Loucy (cell line): ENCODE measurements at regions not wholly inside any gene's neighbourhood (a gene's known extent, or its start where the extent isn't known, plus 50 kb on each side); places are given as distances from the start of the nearest gene placed in this dataset.
"Not testable (repeated sequence)": the region's sequence is repeated elsewhere in the genome, so short reads cannot be mapped to it uniquely, and the experiment has no call there.

Experiments used
- H2AFZ ChIP-seq: fragments of 200-600 bp; sonication (generic); 2 replicates; pipeline ENCODE4 v1.6.0; 2016; ENCODE audit warnings: antibody characterized with exemption, mild to moderate bottlenecking, low read length, moderate library complexity
- H3F3A ChIP-seq: fragments of 200-600 bp; 2 replicates; pipeline ENCODE4 v1.6.0; 2016; ENCODE audit warnings: antibody characterized with exemption, low read depth, mild to moderate bottlenecking
- H3K27me3 ChIP-seq: fragments of 200-600 bp; sonication (generic); 2 replicates; pipeline ENCODE4 v1.6.1; 2014; ENCODE audit warnings: low read length, mild to moderate bottlenecking; ENCODE audit not compliant: insufficient read depth, poor library complexity, severe bottlenecking
- H3K36me3 ChIP-seq: fragments of 200-600 bp; sonication (generic); 2 replicates; pipeline ENCODE4 v1.6.1; 2016; ENCODE audit warnings: low read length; ENCODE audit not compliant: insufficient read depth
- H3K4me1 ChIP-seq: fragments of 200-600 bp; sonication (generic); 2 replicates; pipeline ENCODE4 v1.5.1; 2014; ENCODE audit warnings: low read length, mild to moderate bottlenecking; ENCODE audit not compliant: insufficient read depth, poor library complexity, severe bottlenecking
- H3K4me2 ChIP-seq: fragments of 200-600 bp; sonication (generic); 2 replicates; pipeline ENCODE4 v1.6.0; 2014; ENCODE audit warnings: antibody characterized with exemption, low read length, low read depth, mild to moderate bottlenecking; ENCODE audit not compliant: poor library complexity, severe bottlenecking
- H3K4me3 ChIP-seq: fragments of 200-600 bp; sonication (generic); 2 replicates; pipeline ENCODE4 v1.5.1; 2014; ENCODE audit warnings: low read length, mild to moderate bottlenecking, mixed read lengths; ENCODE audit not compliant: poor library complexity, severe bottlenecking
- H3K79me2 ChIP-seq: fragments of 200-600 bp; sonication (generic); 2 replicates; pipeline ENCODE4 v1.6.1; 2014; ENCODE audit warnings: low read length; ENCODE audit not compliant: insufficient read depth
- H3K9ac ChIP-seq: fragments of 200-600 bp; sonication (generic); 2 replicates; pipeline ENCODE4 v1.6.0; 2014; ENCODE audit warnings: mild to moderate bottlenecking, low read depth, low read length, moderate library complexity; ENCODE audit not compliant: poor library complexity, severe bottlenecking
- H3K9me2 ChIP-seq: fragments of 200-600 bp; sonication (generic); replicated peaks from 2 replicates; pipeline ENCODE4 v1.6.1; 2016; ENCODE audit warnings: low read depth, low read length, mixed read lengths
- H3K9me3 ChIP-seq: fragments of 200-600 bp; sonication (generic); 2 replicates; pipeline ENCODE4 v1.6.1; 2014; ENCODE audit warnings: mild to moderate bottlenecking, antibody characterized with exemption, low read length, low read depth; ENCODE audit not compliant: insufficient read depth
- H4K20me1 ChIP-seq: fragments of 200-600 bp; sonication (generic); 2 replicates; pipeline ENCODE4 v1.6.0; 2014; ENCODE audit warnings: antibody characterized with exemption, low read length, mild to moderate bottlenecking; ENCODE audit not compliant: insufficient read depth, poor library complexity, severe bottlenecking
- CTCF ChIP-seq: fragments of 200-600 bp; sonication (generic); conservative IDR thresholded peaks from 2 replicates; pipeline ENCODE4 v1.5.1; 2014; ENCODE audit warnings: mild to moderate bottlenecking, antibody characterized with exemption, low read length
- EZH2phosphoT487 ChIP-seq: fragments of 200-600 bp; IDR thresholded peaks from 2 replicates; pipeline ENCODE4 v1.6.1; 2018; ENCODE audit warnings: antibody characterized with exemption, mild to moderate bottlenecking, moderate library complexity, borderline replicate concordance

DNA sequence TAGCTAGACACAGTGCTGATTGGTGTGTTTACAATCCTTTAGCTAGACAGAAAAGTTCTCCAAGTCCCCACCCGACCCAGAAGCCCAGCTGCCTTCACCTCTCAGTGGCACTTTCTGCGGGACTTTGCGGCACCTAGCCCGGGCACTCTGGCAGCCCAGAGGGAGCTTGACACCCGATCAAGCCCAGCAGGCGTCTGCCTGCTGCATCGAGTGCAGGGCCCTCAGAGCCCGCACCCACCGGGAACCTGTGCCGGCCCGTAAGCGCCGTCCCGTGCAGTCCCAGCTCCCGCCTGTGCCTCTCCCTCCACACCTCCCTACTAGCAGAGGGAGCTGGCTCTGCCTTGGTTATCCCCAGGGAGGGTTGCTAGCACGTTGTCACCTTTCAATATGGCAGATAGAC lies 631.0 kb upstream of the STXBP6 start:
- Histone ChIP-seq H4K20me1 (no peaks in the 10 kb centered on the region), H3K27me3 (no peaks in the 10 kb centered on the region), H3K4me3 (no peak overlapping the region), H2AFZ (no peak overlapping the region), H3K9me2 (no peaks in the 10 kb centered on the region), H3K9ac (no peak overlapping the region), H3F3A (no peaks in the 10 kb centered on the region), H3K9me3 (0 out of 2 replicates have a peak, but pooled peaks cover 3% of the 10 kb centered on the region), H3K36me3 (no peaks in the 10 kb centered on the region), H3K79me2 (no peaks in the 10 kb centered on the region), H3K4me1 (no peaks in the 10 kb centered on the region), H3K4me2 (no peak overlapping the region)
- TF ChIP-seq EZH2phosphoT487 (no peak), CTCF (no peak)

- not testable (repeated sequence) for H4K20me1 ChIP-seq, H3F3A ChIP-seq, H3K4me1 ChIP-seq, H3K4me3 ChIP-seq, H3K4me2 ChIP-seq, H3K36me3 ChIP-seq, H3K9me3 ChIP-seq, H3K9ac ChIP-seq, H2AFZ ChIP-seq, H3K79me2 ChIP-seq, H3K27me3 ChIP-seq, H3K9me2 ChIP-seq
Measured at GRCh38 chr14:25680511-25680910, 630.6 kb upstream of the STXBP6 start.

GRCh38 chr14:25677111-25677510 lies 627.2 kb upstream of the STXBP6 start:
- no peaks in the 10 kb centered on the region for H3K79me2 ChIP-seq
- H4K20me1 ChIP-seq: no peaks in the 10 kb centered on the region
- no peak overlapping the region for H3K4me3 ChIP-seq
- no peak overlapping the region for H2AFZ ChIP-seq
- H3K27me3 ChIP-seq: no peaks in the 10 kb centered on the region
- TF ChIP-seq CTCF (no peak), EZH2phosphoT487 (no peak)
- H3F3A ChIP-seq: no peaks in the 10 kb centered on the region
- H3K4me1 ChIP-seq: no peaks in the 10 kb centered on the region
- no peaks in the 10 kb centered on the region for H3K36me3 ChIP-seq
- no peaks in the 10 kb centered on the region for H3K9me2 ChIP-seq
- H3K4me2 ChIP-seq: no peak overlapping the region
- 0 out of 2 replicates have a peak, but pooled peaks cover 3% of the 10 kb centered on the region for H3K9me3 ChIP-seq
- no peak overlapping the region for H3K9ac ChIP-seq

DNA sequence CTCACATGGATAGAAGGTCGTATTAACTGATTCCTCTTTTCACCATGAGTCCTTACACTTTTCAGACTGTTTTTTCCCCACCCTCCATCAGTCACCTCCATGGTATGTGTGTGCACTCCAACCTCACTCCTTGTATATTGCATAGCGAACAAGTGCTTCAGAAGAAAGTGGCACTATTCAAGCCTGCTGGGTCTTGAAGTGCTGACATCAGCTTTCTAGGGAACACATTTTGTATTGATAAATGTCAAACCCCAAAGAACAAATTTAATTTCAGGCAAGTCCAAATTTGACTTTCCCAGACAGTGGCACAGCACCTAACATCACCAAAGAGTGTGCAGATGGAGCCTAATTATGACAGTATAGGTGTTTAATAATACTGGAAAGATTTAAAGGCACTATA lies 617.4 kb upstream of the STXBP6 start:
- no peak overlapping the region for H2AFZ ChIP-seq
- H3K27me3 ChIP-seq: no peaks in the 10 kb centered on the region
- no peaks in the 10 kb centered on the region for H3K36me3 ChIP-seq
- no peaks in the 10 kb centered on the region for H3K9me3 ChIP-seq
- H4K20me1 ChIP-seq: no peaks in the 10 kb centered on the region
- TF ChIP-seq CTCF: no peak
- no peak for TF ChIP-seq EZH2phosphoT487
- H3K9me2 ChIP-seq: no peaks in the 10 kb centered on the region
- H3K4me3 ChIP-seq: no peak overlapping the region
- H3F3A ChIP-seq: no peaks in the 10 kb centered on the region
- no peaks in the 10 kb centered on the region for H3K79me2 ChIP-seq
- H3K4me2 ChIP-seq: no peak overlapping the region
- H3K4me1 ChIP-seq: no peaks in the 10 kb centered on the region
- no peak overlapping the region for H3K9ac ChIP-seq
